Activated T-cell treated with anti-CD3 and anti-CD28 coated beads, Interleukin-2, amount 50 U/mL, for 72 hours (primary cell): ENCODE measurements at regions not wholly inside any gene's neighbourhood (a gene's known extent, or its start where the extent isn't known, plus 50 kb on each side); places are given as distances from the start of the nearest gene placed in this dataset.

Experiments used
- ATAC-seq, 2 donors: fragments of 150-1000 bp; cut with Tn5 transposase; replicated peaks in 1 of 2; 2 replicates each; pipeline ENCODE4 v1.10.0; 2021; ENCODE audit warnings: moderate library complexity in 2 of 2, mild to moderate bottlenecking in 1 of 2
- DNase-seq, 2 donors: peaks; one replicate each; pipeline ENCODE4 v3.0.0; 2021 to 2022; ENCODE audit warnings: mixed read lengths in 1 of 2
- H3K27ac Mint-ChIP-seq: one replicate; pipeline ENCODE4 v1.8.0; 2022; ENCODE audit warnings: mild to moderate bottlenecking, moderate library complexity, mixed read lengths
- H3K27me3 Mint-ChIP-seq: one replicate; pipeline ENCODE4 v1.8.0; 2022; ENCODE audit warnings: low read depth, mixed read lengths
- H3K36me3 Mint-ChIP-seq, 2 donors: one replicate each; pipeline ENCODE4 v1.8.0; 2022; ENCODE audit warnings: mixed read lengths in 2 of 2, mild to moderate bottlenecking in 1 of 2; ENCODE audit not compliant: insufficient read depth in 2 of 2
- H3K4me1 Mint-ChIP-seq: one replicate; pipeline ENCODE4 v1.8.0; 2022; ENCODE audit warnings: low read depth, mixed read lengths
- H3K4me3 Mint-ChIP-seq, 2 donors: one replicate each; pipeline ENCODE4 v1.8.0; 2022; ENCODE audit warnings: mild to moderate bottlenecking in 2 of 2, mixed read lengths in 2 of 2, moderate library complexity in 2 of 2
- H3K9me3 Mint-ChIP-seq, 2 donors: one replicate each; pipeline ENCODE4 v1.8.0; 2022; ENCODE audit warnings: mixed read lengths in 2 of 2

GRCh38 chr3:197444793-197445379 lies 110.9 kb downstream of the BDH1 start:
- peaks cover 29% of the 10 kb centered on the region for H3K27me3 Mint-ChIP-seq
- peaks cover 25% of the 10 kb centered on the region for H3K4me1 Mint-ChIP-seq
- ATAC-seq: no peak
- DNase-seq: no peak
- H3K27ac Mint-ChIP-seq: no peak overlapping the region
- peak overlapping the region in 1 of 2 donors; percentile 56 for H3K4me3 Mint-ChIP-seq
- peaks cover 0 to 2% of the 10 kb centered on the region in 2 donors for H3K9me3 Mint-ChIP-seq
- no peaks in the 10 kb centered on the region for H3K36me3 Mint-ChIP-seq

DNA sequence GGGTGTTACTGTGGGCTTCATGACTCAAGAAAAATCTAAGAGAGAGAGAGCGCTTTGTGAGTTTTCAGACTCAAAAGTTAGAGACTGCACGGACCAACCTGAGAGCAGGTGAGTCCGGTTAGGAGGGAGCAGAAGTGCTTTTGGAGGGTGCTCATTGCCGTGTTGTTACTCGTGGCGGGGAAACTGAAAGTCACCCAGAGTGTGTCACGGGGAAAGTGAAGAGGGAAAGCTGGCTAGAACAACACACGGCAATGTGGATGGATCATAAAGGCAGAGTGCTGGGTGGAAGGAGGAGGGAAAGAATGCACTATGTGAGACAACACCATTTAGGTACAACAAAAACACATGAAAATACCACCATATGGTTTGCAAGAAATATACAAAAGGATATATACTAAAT lies 112.3 kb downstream of the BDH1 start:
- H3K27ac Mint-ChIP-seq: no peak overlapping the region
- H3K27me3 Mint-ChIP-seq: peaks cover 23% of the 10 kb centered on the region
- H3K9me3 Mint-ChIP-seq: peaks cover 0 to 2% of the 10 kb centered on the region in 2 donors
- H3K4me3 Mint-ChIP-seq: no peak overlapping the region
- no peak for ATAC-seq
- DNase-seq: no peak
- H3K36me3 Mint-ChIP-seq: no peaks in the 10 kb centered on the region
- H3K4me1 Mint-ChIP-seq: peaks cover 25% of the 10 kb centered on the region

- no peaks in the 10 kb centered on the region for H3K36me3 Mint-ChIP-seq
- peaks cover 0 to 2% of the 10 kb centered on the region in 2 donors for H3K9me3 Mint-ChIP-seq
- H3K27ac Mint-ChIP-seq: no peak overlapping the region
- DNase-seq: no peak
- ATAC-seq: no peak
- H3K4me3 Mint-ChIP-seq: no peak overlapping the region
- H3K4me1 Mint-ChIP-seq: peaks cover 13% of the 10 kb centered on the region
- H3K27me3 Mint-ChIP-seq: peaks cover 23% of the 10 kb centered on the region
These were observed 115.0 kb downstream of the BDH1 start for GRCh38 chr3:197440717-197441303.

GRCh38 chr3:197438906-197439305 lies 116.9 kb downstream of the BDH1 start:
- H3K27ac Mint-ChIP-seq: no peak overlapping the region
- no peak overlapping the region for H3K4me3 Mint-ChIP-seq
- no peaks in the 10 kb centered on the region for H3K4me1 Mint-ChIP-seq
- H3K9me3 Mint-ChIP-seq: peaks cover 0 to 2% of the 10 kb centered on the region in 2 donors
- ATAC-seq (no peak), DNase-seq (no peak)
- no peaks in the 10 kb centered on the region for H3K36me3 Mint-ChIP-seq
- H3K27me3 Mint-ChIP-seq: peaks cover 34% of the 10 kb centered on the region

DNA sequence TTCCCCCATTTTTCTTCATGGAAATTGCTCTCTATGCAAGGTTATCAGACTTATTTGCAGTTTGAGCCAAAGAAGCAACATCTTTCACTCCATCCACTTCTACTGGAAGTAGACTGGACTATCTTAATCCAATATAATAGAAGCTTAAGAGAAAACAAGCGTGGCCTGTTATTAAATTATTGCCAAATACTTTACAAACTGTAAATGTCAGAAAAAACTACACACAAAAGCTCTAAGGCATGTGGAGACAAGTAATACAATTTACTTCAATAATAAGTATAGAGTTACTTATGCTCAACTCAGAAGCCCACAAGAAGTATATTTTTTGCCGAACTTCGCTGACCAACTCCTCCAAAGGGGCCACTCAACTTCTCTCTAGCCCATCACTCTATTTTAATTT lies 120.3 kb downstream of the BDH1 start:
- no peaks in the 10 kb centered on the region for H3K36me3 Mint-ChIP-seq
- H3K27ac Mint-ChIP-seq: no peak overlapping the region
- H3K9me3 Mint-ChIP-seq: no peaks in the 10 kb centered on the region
- H3K4me1 Mint-ChIP-seq: peaks cover 15% of the 10 kb centered on the region
- peaks cover 30% of the 10 kb centered on the region for H3K27me3 Mint-ChIP-seq
- DNase-seq (no peak), ATAC-seq (no peak)
- no peak overlapping the region for H3K4me3 Mint-ChIP-seq

- Mint-ChIP-seq H3K4me3 (no peak overlapping the region), H3K9me3 (no peaks in the 10 kb centered on the region), H3K4me1 (peaks cover 21% of the 10 kb centered on the region), H3K27ac (no peak overlapping the region), H3K27me3 (peaks cover 35% of the 10 kb centered on the region), H3K36me3 (no peaks in the 10 kb centered on the region)
- DNase-seq: no peak
- ATAC-seq: no peak
These were observed 120.9 kb downstream of the BDH1 start for GRCh38 chr3:197434830-197435229.

- Mint-ChIP-seq H3K27me3 (peaks cover 35% of the 10 kb centered on the region), H3K4me3 (no peak overlapping the region)
These were observed 123.2 kb downstream of the BDH1 start for GRCh38 chr3:197432384-197433127.

GRCh38 chr3:197431346-197431910 lies 124.3 kb downstream of the BDH1 start:
- DNase-seq: no peak
- ATAC-seq: no peak
- Mint-ChIP-seq H3K27me3 (peaks cover 35% of the 10 kb centered on the region), H3K9me3 (no peaks in the 10 kb centered on the region), H3K36me3 (no peaks in the 10 kb centered on the region), H3K4me3 (no peak overlapping the region), H3K27ac (no peak overlapping the region), H3K4me1 (peaks cover 40% of the 10 kb centered on the region)

More at GRCh38 chr3:197432384-197433127, 123.2 kb downstream of the BDH1 start:
- no peak for ATAC-seq
- peaks cover 40% of the 10 kb centered on the region for H3K4me1 Mint-ChIP-seq
- H3K27ac Mint-ChIP-seq: no peak overlapping the region
- DNase-seq: no peak
- no peaks in the 10 kb centered on the region for H3K36me3 Mint-ChIP-seq
- H3K9me3 Mint-ChIP-seq: no peaks in the 10 kb centered on the region

DNA sequence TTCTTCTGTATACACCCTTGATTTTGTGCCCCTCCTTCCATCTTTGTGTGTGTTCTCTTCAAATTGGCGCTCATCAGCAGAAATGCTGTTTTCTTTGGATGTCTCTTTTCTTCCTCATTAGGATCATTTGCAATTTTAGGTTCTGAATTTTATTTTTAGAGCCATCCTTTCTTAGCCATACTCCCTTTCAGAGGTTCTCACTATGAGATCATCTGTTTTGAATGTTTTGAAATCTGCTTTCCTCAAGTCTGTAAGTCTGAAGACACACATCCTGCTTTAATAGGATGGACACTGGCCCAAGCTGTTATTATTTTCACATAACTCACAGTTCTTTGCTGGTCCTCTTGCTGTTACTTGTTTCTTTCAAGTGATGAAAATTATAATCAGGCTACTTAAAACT lies 124.8 kb downstream of the BDH1 start:
- Mint-ChIP-seq H3K27ac (no peak overlapping the region), H3K9me3 (no peaks in the 10 kb centered on the region), H3K4me3 (peak overlapping the region; percentile 5), H3K36me3 (no peaks in the 10 kb centered on the region), H3K4me1 (peaks cover 40% of the 10 kb centered on the region), H3K27me3 (peaks cover 35% of the 10 kb centered on the region)
- DNase-seq: no peak
- ATAC-seq: no peak

GRCh38 chr3:197430502-197430901 lies 125.3 kb downstream of the BDH1 start:
- peak overlapping the region; percentile 8 for H3K27ac Mint-ChIP-seq
- H3K4me1 Mint-ChIP-seq: peaks cover 40% of the 10 kb centered on the region

DNA sequence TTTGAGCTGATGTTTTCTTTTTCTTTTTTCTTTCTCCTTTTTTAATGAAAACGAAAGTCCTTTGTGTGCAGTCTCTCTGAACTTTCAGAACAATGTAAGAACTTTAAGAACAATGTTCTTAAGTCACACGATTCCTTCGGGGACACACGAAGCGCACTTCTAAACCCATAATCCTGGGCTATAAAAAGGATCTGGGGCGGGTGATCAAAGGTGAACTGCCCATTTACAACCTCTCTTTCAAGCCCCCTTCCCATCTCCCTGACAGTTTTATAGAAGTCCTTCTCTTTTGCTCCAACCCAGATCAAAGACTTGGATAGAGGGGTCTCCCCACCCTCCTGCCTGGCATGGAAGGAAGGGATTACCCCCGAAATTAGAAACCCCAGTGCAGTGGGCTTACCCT lies 126.8 kb downstream of the BDH1 start:
- H3K4me3 Mint-ChIP-seq: peak overlapping the region; percentile 65 to 69
- H3K36me3 Mint-ChIP-seq: no peaks in the 10 kb centered on the region
- H3K27me3 Mint-ChIP-seq: peaks cover 30% of the 10 kb centered on the region
- ATAC-seq: no peak
- no peaks in the 10 kb centered on the region for H3K9me3 Mint-ChIP-seq
- DNase-seq: no peak
- peak overlapping the region; percentile 25 for H3K27ac Mint-ChIP-seq
- peaks cover 40% of the 10 kb centered on the region for H3K4me1 Mint-ChIP-seq

More at GRCh38 chr3:197430502-197430901, 125.3 kb downstream of the BDH1 start:
- peak overlapping the region in 1 of 2 donors; percentile 5 for H3K4me3 Mint-ChIP-seq
- peaks cover 35% of the 10 kb centered on the region for H3K27me3 Mint-ChIP-seq
- H3K36me3 Mint-ChIP-seq: no peaks in the 10 kb centered on the region
- no peak for DNase-seq
- ATAC-seq: peak; percentile 18 to 34
- no peaks in the 10 kb centered on the region for H3K9me3 Mint-ChIP-seq

DNA sequence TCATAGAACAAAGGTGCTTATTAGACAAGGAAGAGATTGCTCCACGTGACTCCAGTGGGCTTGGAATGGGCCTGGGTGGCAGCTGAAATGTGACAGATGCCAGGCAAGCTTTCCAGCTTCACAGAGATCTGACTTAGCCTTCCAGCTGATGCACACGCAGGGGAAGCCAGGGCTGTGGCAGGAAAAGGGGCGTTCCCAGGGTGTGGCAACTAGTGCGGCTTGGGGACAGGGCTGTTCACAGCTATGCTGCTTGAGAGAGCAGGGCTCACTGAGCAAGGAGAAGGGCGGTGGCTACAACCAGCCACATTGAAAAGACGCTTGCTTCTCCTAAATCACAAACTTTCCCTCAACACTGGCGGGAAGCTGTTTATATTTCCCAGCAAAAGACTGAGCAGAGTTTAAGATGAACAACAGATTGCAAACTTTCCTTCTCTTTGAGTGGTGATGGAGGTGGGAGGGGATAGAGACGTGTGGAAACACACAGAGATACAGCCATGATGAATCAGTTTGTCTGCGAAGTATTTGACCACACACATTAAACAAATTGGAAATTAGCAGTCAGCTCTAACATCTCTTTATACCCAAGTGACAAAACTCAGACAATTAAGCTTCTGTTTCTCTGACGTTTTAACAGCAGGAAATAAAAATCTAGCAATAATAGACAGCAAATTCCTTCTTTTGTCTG lies 127.5 kb downstream of the BDH1 start:
- peaks cover 25% of the 10 kb centered on the region for H3K27me3 Mint-ChIP-seq
- ATAC-seq: peak; percentile 89 to 91
- H3K4me1 Mint-ChIP-seq: peaks cover 40% of the 10 kb centered on the region

GRCh38 chr3:197427021-197427420 lies 128.6 kb upstream of the DLG1 start:
- H3K27me3 Mint-ChIP-seq: peaks cover 18% of the 10 kb centered on the region
- H3K36me3 Mint-ChIP-seq: no peaks in the 10 kb centered on the region
- no peak overlapping the region for H3K4me3 Mint-ChIP-seq
- no peak overlapping the region for H3K27ac Mint-ChIP-seq
- H3K4me1 Mint-ChIP-seq: peaks cover 40% of the 10 kb centered on the region
- H3K9me3 Mint-ChIP-seq: no peaks in the 10 kb centered on the region
- DNase-seq: no peak
- ATAC-seq: no peak

More for the DNA sequence above, 127.5 kb downstream of the BDH1 start:
- no peaks in the 10 kb centered on the region for H3K36me3 Mint-ChIP-seq
- no peaks in the 10 kb centered on the region for H3K9me3 Mint-ChIP-seq
- peak overlapping the region; percentile 25 for H3K27ac Mint-ChIP-seq
- H3K4me3 Mint-ChIP-seq: peak overlapping the region; percentile 65 to 69
- DNase-seq: peak; percentile 46 to 67
